ENCODE measurements at regions not wholly inside any gene's neighbourhood (a gene's known extent, or its start where the extent isn't known, plus 50 kb on each side); places are given as distances from the start of the nearest gene placed in this dataset.

DNA sequence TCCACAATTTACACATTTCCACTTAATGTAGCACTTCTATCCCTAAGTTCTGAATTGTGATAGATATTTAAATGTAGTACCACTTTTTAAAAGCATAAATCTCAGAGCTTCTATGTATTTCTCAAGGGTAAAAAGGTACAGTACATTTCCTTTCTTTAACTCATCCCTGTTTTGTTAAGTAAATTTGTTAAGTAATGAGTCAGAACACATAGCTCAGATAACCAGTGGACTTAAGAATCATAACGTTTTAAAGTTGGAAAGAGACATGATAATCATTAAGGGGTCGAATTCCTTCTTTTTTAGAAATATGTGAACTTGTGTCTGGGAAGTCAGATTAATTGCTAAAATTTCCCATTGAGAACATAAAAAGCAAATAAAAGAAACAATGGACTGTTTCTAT is 810.2 kb upstream of the NUDT12 start:
- peak; percentile 39 for DNase-seq (ENCODE audit: low read depth)
- TF ChIP-seq, protein P1, sequence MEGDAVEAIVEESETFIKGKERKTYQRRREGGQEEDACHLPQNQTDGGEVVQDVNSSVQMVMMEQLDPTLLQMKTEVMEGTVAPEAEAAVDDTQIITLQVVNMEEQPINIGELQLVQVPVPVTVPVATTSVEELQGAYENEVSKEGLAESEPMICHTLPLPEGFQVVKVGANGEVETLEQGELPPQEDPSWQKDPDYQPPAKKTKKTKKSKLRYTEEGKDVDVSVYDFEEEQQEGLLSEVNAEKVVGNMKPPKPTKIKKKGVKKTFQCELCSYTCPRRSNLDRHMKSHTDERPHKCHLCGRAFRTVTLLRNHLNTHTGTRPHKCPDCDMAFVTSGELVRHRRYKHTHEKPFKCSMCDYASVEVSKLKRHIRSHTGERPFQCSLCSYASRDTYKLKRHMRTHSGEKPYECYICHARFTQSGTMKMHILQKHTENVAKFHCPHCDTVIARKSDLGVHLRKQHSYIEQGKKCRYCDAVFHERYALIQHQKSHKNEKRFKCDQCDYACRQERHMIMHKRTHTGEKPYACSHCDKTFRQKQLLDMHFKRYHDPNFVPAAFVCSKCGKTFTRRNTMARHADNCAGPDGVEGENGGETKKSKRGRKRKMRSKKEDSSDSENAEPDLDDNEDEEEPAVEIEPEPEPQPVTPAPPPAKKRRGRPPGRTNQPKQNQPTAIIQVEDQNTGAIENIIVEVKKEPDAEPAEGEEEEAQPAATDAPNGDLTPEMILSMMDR (conservative IDR thresholded peaks at IDR 0.05; ENCODE audit: low read depth, low read length) = no peak
- no peak overlapping the region for H3K4me3 ChIP-seq (ENCODE audit: low read depth, low read length)

GRCh38 chr5:104372376-104372775 is 809.8 kb upstream of the NUDT12 start:
- TF ChIP-seq, protein P1 (conservative IDR thresholded peaks at IDR 0.05; ENCODE audit: low read depth, low read length) = no peak
- H3K4me3 ChIP-seq (ENCODE audit: low read depth, low read length) = no peak overlapping the region
- DNase-seq (ENCODE audit: low read depth) = no peak

- no peak overlapping the region for H3K4me3 ChIP-seq (ENCODE audit: low read depth, low read length)
- TF ChIP-seq, protein P1 (conservative IDR thresholded peaks at IDR 0.05; ENCODE audit: low read depth, low read length) = no peak
- peak; percentile 38 for DNase-seq (ENCODE audit: low read depth)
These were observed 807.9 kb upstream of the NUDT12 start for GRCh38 chr5:104370523-104370922.

- DNase-seq (ENCODE audit: low read depth) = no peak
- TF ChIP-seq, protein P1 (conservative IDR thresholded peaks at IDR 0.05; ENCODE audit: low read depth, low read length) = no peak
- H3K4me3 ChIP-seq (ENCODE audit: low read depth, low read length) = no peak overlapping the region
These were observed 805.4 kb upstream of the NUDT12 start for GRCh38 chr5:104367978-104368377.

DNA sequence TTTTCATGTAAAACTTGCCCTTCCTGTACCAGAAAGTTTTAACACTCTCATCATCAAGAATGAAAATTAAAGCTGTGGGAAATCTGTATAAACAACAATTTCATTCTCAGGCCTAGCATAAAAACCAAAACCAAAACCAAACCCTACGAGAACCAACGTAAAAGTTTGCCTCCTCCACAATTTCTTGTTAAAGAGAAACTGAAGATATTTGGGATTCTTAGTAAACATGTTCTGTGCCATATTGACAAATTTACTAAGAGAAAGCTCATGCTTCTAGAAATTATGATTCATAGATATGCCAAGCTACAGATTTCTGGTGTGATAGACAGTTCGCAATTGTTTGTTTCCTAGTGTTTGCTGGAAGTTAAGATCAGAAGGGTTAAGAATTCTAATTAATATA is 801.0 kb upstream of the NUDT12 start:
- H3K4me3 ChIP-seq (ENCODE audit: low read depth, low read length) = no peak overlapping the region
- no peak for DNase-seq (ENCODE audit: low read depth)
- TF ChIP-seq, protein P1 (conservative IDR thresholded peaks at IDR 0.05; ENCODE audit: low read depth, low read length) = no peak

DNA sequence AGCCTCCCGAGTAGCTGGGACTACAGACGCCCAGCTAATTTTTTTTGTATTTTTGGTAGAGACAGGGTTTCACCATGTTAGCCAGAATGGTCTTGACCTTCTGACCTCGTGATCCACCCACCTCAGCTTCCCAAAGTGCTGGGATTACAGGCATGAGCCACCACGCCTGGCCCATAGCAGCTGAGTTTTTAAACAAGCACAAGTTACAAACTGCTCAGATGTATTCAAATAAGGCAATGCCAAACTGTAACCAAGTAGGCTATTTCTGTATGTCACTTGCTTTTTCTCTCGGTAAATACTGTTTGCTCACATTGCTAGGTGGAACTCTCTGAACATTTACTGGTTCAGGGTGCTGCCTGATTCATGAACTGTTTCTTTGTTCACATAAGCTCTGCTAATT is 799.3 kb upstream of the NUDT12 start:
- no peak overlapping the region for H3K4me3 ChIP-seq (ENCODE audit: low read depth, low read length)
- DNase-seq (ENCODE audit: low read depth) = no peak
- TF ChIP-seq, protein P1 (conservative IDR thresholded peaks at IDR 0.05; ENCODE audit: low read depth, low read length) = no peak

DNA sequence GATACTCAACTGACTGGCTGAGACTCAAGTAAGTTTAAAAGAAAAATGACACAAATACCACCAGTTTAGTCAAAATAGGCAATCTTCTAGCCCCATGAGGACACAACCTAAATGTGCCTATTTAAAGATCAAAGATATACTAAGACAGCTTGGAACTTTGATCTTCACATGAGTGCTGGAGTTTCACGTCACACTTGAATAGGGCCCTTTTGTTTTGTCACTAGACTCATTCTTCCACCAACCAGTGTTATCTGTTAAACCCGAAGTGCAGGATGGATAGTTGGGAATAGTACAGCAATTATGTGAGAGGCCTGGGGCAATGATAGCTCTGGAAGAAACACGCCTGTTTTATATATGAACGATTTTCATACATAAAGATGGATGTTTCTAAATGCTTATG is 792.8 kb upstream of the NUDT12 start:
- TF ChIP-seq, protein P1 (conservative IDR thresholded peaks at IDR 0.05; ENCODE audit: low read depth, low read length) = no peak
- DNase-seq (ENCODE audit: low read depth) = no peak
- no peak overlapping the region for H3K4me3 ChIP-seq (ENCODE audit: low read depth, low read length)

All from choroid plexus epithelial cell (primary cell).